ENCODE measurements at regions not wholly inside any gene's neighbourhood (a gene's known extent, or its start where the extent isn't known, plus 50 kb on each side); places are given as distances from the start of the nearest gene placed in this dataset.

- TF ChIP-seq CSRNP3 (CRISPR knock-in tag; IDR thresholded peaks at IDR 0.05) (no peak), SNAI2 (CRISPR knock-in tag; IDR thresholded peaks at IDR 0.05) (no peak), ZNF565 (CRISPR knock-in tag; conservative IDR thresholded peaks at IDR 0.05; ENCODE audit: low read depth) (no peak), PPARA (CRISPR knock-in tag; IDR thresholded peaks at IDR 0.05; ENCODE audit: borderline replicate concordance) (no peak), CSDC2 (CRISPR knock-in tag; IDR thresholded peaks at IDR 0.05) (no peak), ZNF8 (CRISPR knock-in tag; IDR thresholded peaks at IDR 0.05) (no peak), PATZ1 (CRISPR knock-in tag; IDR thresholded peaks at IDR 0.05; ENCODE audit: borderline replicate concordance) (no peak), TOX (CRISPR knock-in tag; IDR thresholded peaks at IDR 0.05; ENCODE audit: borderline replicate concordance) (no peak), TSHZ2 (CRISPR knock-in tag; IDR thresholded peaks at IDR 0.05) (no peak), OSR1 (CRISPR knock-in tag; IDR thresholded peaks at IDR 0.05) (no peak), RARB (CRISPR knock-in tag; IDR thresholded peaks at IDR 0.05) (no peak), GLIS3 (CRISPR knock-in tag; IDR thresholded peaks at IDR 0.05) (no peak)
Measured at GRCh38 chr4:129393976-129394375, 298.0 kb downstream of the C4orf33 start.

GRCh38 chr4:129394635-129395034 is 298.7 kb downstream of the C4orf33 start:
- no peak for ATAC-seq
- TF ChIP-seq PATZ1 (CRISPR knock-in tag; IDR thresholded peaks at IDR 0.05; ENCODE audit: borderline replicate concordance) (no peak), ZC3H10 (CRISPR knock-in tag; IDR thresholded peaks at IDR 0.05) (no peak), ZNF565 (CRISPR knock-in tag; conservative IDR thresholded peaks at IDR 0.05; ENCODE audit: low read depth) (no peak), POU6F1 (CRISPR knock-in tag; IDR thresholded peaks at IDR 0.05; ENCODE audit: borderline replicate concordance, low read depth) (no peak), ZNF8 (CRISPR knock-in tag; IDR thresholded peaks at IDR 0.05) (no peak)

More at GRCh38 chr4:129393976-129394375, 298.0 kb downstream of the C4orf33 start:
- no peak for ATAC-seq

GRCh38 chr4:129403848-129404247 is 307.9 kb downstream of the C4orf33 start:
- ATAC-seq = no peak
- TF ChIP-seq RARB (CRISPR knock-in tag; IDR thresholded peaks at IDR 0.05) (no peak), BACH2 (CRISPR knock-in tag; IDR thresholded peaks at IDR 0.05; ENCODE audit: borderline replicate concordance) (no peak), TOX (CRISPR knock-in tag; IDR thresholded peaks at IDR 0.05; ENCODE audit: borderline replicate concordance) (no peak), ZNF70 (CRISPR knock-in tag; IDR thresholded peaks at IDR 0.05) (no peak), ARNTL (CRISPR knock-in tag; IDR thresholded peaks at IDR 0.05; ENCODE audit: borderline replicate concordance, low read depth) (no peak)

GRCh38 chr4:129410115-129410514 is 314.2 kb downstream of the C4orf33 start:
- TF ChIP-seq PPARA (CRISPR knock-in tag; IDR thresholded peaks at IDR 0.05; ENCODE audit: borderline replicate concordance) = no peak
- no peak for TF ChIP-seq TCF4 (CRISPR knock-in tag; IDR thresholded peaks at IDR 0.05; ENCODE audit: borderline replicate concordance)
- TF ChIP-seq OSR1 (CRISPR knock-in tag; IDR thresholded peaks at IDR 0.05) = no peak
- no peak for TF ChIP-seq CSRNP3 (CRISPR knock-in tag; IDR thresholded peaks at IDR 0.05)
- no peak for TF ChIP-seq ZC3H10 (CRISPR knock-in tag; IDR thresholded peaks at IDR 0.05)
- no peak for TF ChIP-seq BACH2 (CRISPR knock-in tag; IDR thresholded peaks at IDR 0.05; ENCODE audit: borderline replicate concordance)
- no peak for TF ChIP-seq ZNF8 (CRISPR knock-in tag; IDR thresholded peaks at IDR 0.05)
- no peak for TF ChIP-seq CREB5 (CRISPR knock-in tag; IDR thresholded peaks at IDR 0.05; ENCODE audit: low read depth)
- no peak for TF ChIP-seq ZFP30 (CRISPR knock-in tag; IDR thresholded peaks at IDR 0.05)
- TF ChIP-seq ARNTL (CRISPR knock-in tag; IDR thresholded peaks at IDR 0.05; ENCODE audit: borderline replicate concordance, low read depth) = no peak
- no peak for TF ChIP-seq POU6F1 (CRISPR knock-in tag; IDR thresholded peaks at IDR 0.05; ENCODE audit: borderline replicate concordance, low read depth)
- no peak for TF ChIP-seq ZFP3 (CRISPR knock-in tag; IDR thresholded peaks at IDR 0.05)
- no peak for ATAC-seq
